ENCODE measurements at regions not wholly inside any gene's neighbourhood (a gene's known extent, or its start where the extent isn't known, plus 50 kb on each side); places are given as distances from the start of the nearest gene placed in this dataset.

- Histone ChIP-seq H3K4me3 (ENCODE audit: low read length) (no peak overlapping the region), H3K36me3 (ENCODE audit: low read depth, low read length) (no peaks in the 10 kb centered on the region), H3K9me3 (ENCODE audit: low read length) (no peaks in the 10 kb centered on the region), H3K9me2 (replicated peaks; ENCODE audit: low read length) (no peaks in the 10 kb centered on the region), H3K27me3 (ENCODE audit: low read length) (no peaks in the 10 kb centered on the region), H3K4me2 (ENCODE audit: low read length) (no peak overlapping the region), H3K9ac (ENCODE audit: low read length) (no peak overlapping the region), H4K20me1 (ENCODE audit: low read length) (no peaks in the 10 kb centered on the region), H3F3A (ENCODE audit: low read length, unreplicated experiment) (no peaks in the 10 kb centered on the region), H2AFZ (ENCODE audit: low read length) (no peak overlapping the region), H3K27ac (ENCODE audit: low read length) (no peak overlapping the region), H3K79me2 (ENCODE audit: low read length) (no peaks in the 10 kb centered on the region), H3K4me1 (ENCODE audit: insufficient read depth, low read length) (no peaks in the 10 kb centered on the region)
- POLR2A ChIA-PET (ENCODE audit: unreplicated experiment): no interaction called here
- TF ChIP-seq, protein P1, sequence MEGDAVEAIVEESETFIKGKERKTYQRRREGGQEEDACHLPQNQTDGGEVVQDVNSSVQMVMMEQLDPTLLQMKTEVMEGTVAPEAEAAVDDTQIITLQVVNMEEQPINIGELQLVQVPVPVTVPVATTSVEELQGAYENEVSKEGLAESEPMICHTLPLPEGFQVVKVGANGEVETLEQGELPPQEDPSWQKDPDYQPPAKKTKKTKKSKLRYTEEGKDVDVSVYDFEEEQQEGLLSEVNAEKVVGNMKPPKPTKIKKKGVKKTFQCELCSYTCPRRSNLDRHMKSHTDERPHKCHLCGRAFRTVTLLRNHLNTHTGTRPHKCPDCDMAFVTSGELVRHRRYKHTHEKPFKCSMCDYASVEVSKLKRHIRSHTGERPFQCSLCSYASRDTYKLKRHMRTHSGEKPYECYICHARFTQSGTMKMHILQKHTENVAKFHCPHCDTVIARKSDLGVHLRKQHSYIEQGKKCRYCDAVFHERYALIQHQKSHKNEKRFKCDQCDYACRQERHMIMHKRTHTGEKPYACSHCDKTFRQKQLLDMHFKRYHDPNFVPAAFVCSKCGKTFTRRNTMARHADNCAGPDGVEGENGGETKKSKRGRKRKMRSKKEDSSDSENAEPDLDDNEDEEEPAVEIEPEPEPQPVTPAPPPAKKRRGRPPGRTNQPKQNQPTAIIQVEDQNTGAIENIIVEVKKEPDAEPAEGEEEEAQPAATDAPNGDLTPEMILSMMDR (conservative IDR thresholded peaks at IDR 0.05; ENCODE audit: low read depth, low read length): no peak
- TF ChIP-seq EZH2 (IDR thresholded peaks at IDR 0.05; ENCODE audit: low read length, unreplicated experiment) (no peak), EZH2phosphoT487 (IDR thresholded peaks at IDR 0.05; ENCODE audit: borderline replicate concordance, low read length) (no peak)
- BruUV-seq (replicated peaks): no TSS peak
- DNase-seq (no peak), ATAC-seq (no peak)
- intact Hi-C loops (cut with micrococcal nuclease): no loop called here
- CTCF ChIA-PET: no interaction called here
Measured at GRCh38 chr3:116552246-116552645, 107.0 kb upstream of the LSAMP start.

GRCh38 chr3:116553355-116553754 lies 108.1 kb upstream of the LSAMP start:
- no peak for ATAC-seq
- CTCF ChIA-PET: no interaction called here
- no TSS peak for BruUV-seq (replicated peaks)

GRCh38 chr3:116561529-116561928 lies 116.2 kb upstream of the LSAMP start:
- Histone ChIP-seq H3K4me3 (ENCODE audit: low read length) (no peak overlapping the region), H3F3A (ENCODE audit: low read length, unreplicated experiment) (no peaks in the 10 kb centered on the region), H3K27me3 (ENCODE audit: low read length) (no peaks in the 10 kb centered on the region), H3K36me3 (ENCODE audit: low read depth, low read length) (no peaks in the 10 kb centered on the region), H4K20me1 (ENCODE audit: low read length) (no peaks in the 10 kb centered on the region), H3K9me3 (ENCODE audit: low read length) (peaks cover 14% of the 10 kb centered on the region; the same call in 1 of the 2 replicates), H3K27ac (ENCODE audit: low read length) (no peak overlapping the region), H3K79me2 (ENCODE audit: low read length) (no peaks in the 10 kb centered on the region), H3K9me2 (replicated peaks; ENCODE audit: low read length) (no peaks in the 10 kb centered on the region), H3K9ac (ENCODE audit: low read length) (no peak overlapping the region), H3K4me2 (ENCODE audit: low read length) (no peak overlapping the region), H2AFZ (ENCODE audit: low read length) (no peak overlapping the region), H3K4me1 (ENCODE audit: insufficient read depth, low read length) (no peaks in the 10 kb centered on the region)
- TF ChIP-seq, protein P1 (conservative IDR thresholded peaks at IDR 0.05; ENCODE audit: low read depth, low read length): no peak
- no peak for TF ChIP-seq EZH2phosphoT487 (IDR thresholded peaks at IDR 0.05; ENCODE audit: borderline replicate concordance, low read length)
- no peak for TF ChIP-seq EZH2 (IDR thresholded peaks at IDR 0.05; ENCODE audit: low read length, unreplicated experiment)
- ChIA-PET POLR2A (ENCODE audit: unreplicated experiment) (no interaction called here), CTCF (no interaction called here)
- BruUV-seq (replicated peaks): no TSS peak
- ATAC-seq (no peak), DNase-seq (no peak)
- intact Hi-C loops (cut with micrococcal nuclease): no loop called here

More at GRCh38 chr3:116553355-116553754, 108.1 kb upstream of the LSAMP start:
- Histone ChIP-seq H3K9me2 (replicated peaks; ENCODE audit: low read length) (no peaks in the 10 kb centered on the region), H3K9ac (ENCODE audit: low read length) (no peak overlapping the region), H3K9me3 (ENCODE audit: low read length) (no peaks in the 10 kb centered on the region), H4K20me1 (ENCODE audit: low read length) (no peaks in the 10 kb centered on the region), H3K27me3 (ENCODE audit: low read length) (no peaks in the 10 kb centered on the region), H2AFZ (ENCODE audit: low read length) (no peak overlapping the region), H3K36me3 (ENCODE audit: low read depth, low read length) (no peaks in the 10 kb centered on the region), H3F3A (ENCODE audit: low read length, unreplicated experiment) (no peaks in the 10 kb centered on the region), H3K79me2 (ENCODE audit: low read length) (no peaks in the 10 kb centered on the region), H3K27ac (ENCODE audit: low read length) (no peak overlapping the region), H3K4me1 (ENCODE audit: insufficient read depth, low read length) (no peaks in the 10 kb centered on the region), H3K4me3 (ENCODE audit: low read length) (no peak overlapping the region), H3K4me2 (ENCODE audit: low read length) (no peak overlapping the region)
- DNase-seq: no peak
- intact Hi-C loops (cut with micrococcal nuclease): no loop called here
- TF ChIP-seq EZH2 (IDR thresholded peaks at IDR 0.05; ENCODE audit: low read length, unreplicated experiment) (no peak), EZH2phosphoT487 (IDR thresholded peaks at IDR 0.05; ENCODE audit: borderline replicate concordance, low read length) (no peak)
- TF ChIP-seq, protein P1 (conservative IDR thresholded peaks at IDR 0.05; ENCODE audit: low read depth, low read length): no peak
- POLR2A ChIA-PET (ENCODE audit: unreplicated experiment): no interaction called here
